HEK293 (cell line): ENCODE measurements at regions not wholly inside any gene's neighbourhood (a gene's known extent, or its start where the extent isn't known, plus 50 kb on each side); places are given as distances from the start of the nearest gene placed in this dataset.
A peak's percentile ranks its signal among the peaks of the same experiment; 100 is the strongest.

Experiments
- CTCF ChIA-PET: fragments of 350-600 bp; formaldehyde crosslinking; extraction: SDS; loops from one replicate; lab custom pipeline; 2021; ENCODE audit warnings: antibody characterized with exemption; lab: Yijun Ruan, JAX
- POLR2A ChIA-PET: fragments of 300-600 bp; formaldehyde crosslinking; extraction: SDS; loops from one replicate; lab custom pipeline; 2020; ENCODE audit warnings: antibody characterized with exemption, inconsistent platforms; lab: Yijun Ruan, JAX
- H3K27ac ChIP-seq: fragments of 200-500 bp; sonication (Bioruptor generic); 2 replicates; pipeline ENCODE4 v1.5.1; 2014; ENCODE audit warnings: low read depth, low read length, control low read depth, inconsistent platforms; ENCODE audit errors: extremely low read depth
- H3K36me3 ChIP-seq, 2 experiments: fragments of 200-500 bp in 1 of 2; sonication (Bioruptor generic) in 1 of 2; 1 replicate in 1 of 2; 2 replicates in 1 of 2; pipeline ENCODE4 v1.5.1; 2014 to 2017; ENCODE audit warnings: inconsistent platforms in 2 of 2, low read length in 2 of 2; ENCODE audit not compliant: control insufficient read depth in 2 of 2, insufficient read depth in 1 of 2
- H3K4me1 ChIP-seq: fragments of 200-500 bp; sonication (Bioruptor generic); 2 replicates; pipeline ENCODE4 v1.5.1; 2014; ENCODE audit warnings: mild to moderate bottlenecking, low read length, inconsistent platforms; ENCODE audit not compliant: control insufficient read depth, insufficient read depth
- H3K4me3 ChIP-seq: 2 replicates; pipeline ENCODE4 v1.5.1; 2011; ENCODE audit warnings: low read depth, mild to moderate bottlenecking, control low read depth, low read length, moderate library complexity
- H3K9me3 ChIP-seq: fragments of 200-500 bp; sonication (Bioruptor generic); 2 replicates; pipeline ENCODE4 v1.5.1; 2014; ENCODE audit warnings: low read depth, low read length, inconsistent platforms; ENCODE audit not compliant: control insufficient read depth, insufficient read depth
- EGR2 ChIP-seq: fragments of 450-650 bp; formaldehyde crosslinking; IDR thresholded peaks from 2 replicates; pipeline ENCODE4 v1.5.1; 2016; ENCODE audit warnings: low read depth, missing biosample characterization, missing genetic modification characterization
- KLF8 ChIP-seq: fragments of 450-650 bp; formaldehyde crosslinking; IDR thresholded peaks from 2 replicates; pipeline ENCODE4 v1.5.1; 2016; ENCODE audit warnings: missing biosample characterization, missing genetic modification characterization
- REPIN1 ChIP-seq: fragments of 450-650 bp; formaldehyde crosslinking; IDR thresholded peaks from 2 replicates; pipeline ENCODE4 v1.5.1; 2017; ENCODE audit warnings: missing biosample characterization, missing genetic modification characterization, low read depth
- ZFHX2 ChIP-seq: fragments of 450-650 bp; formaldehyde crosslinking; conservative IDR thresholded peaks from 2 replicates; pipeline ENCODE4 v1.5.1; 2016; ENCODE audit warnings: missing biosample characterization, missing genetic modification characterization
- ZNF133 ChIP-seq: fragments of 450-650 bp; formaldehyde crosslinking; IDR thresholded peaks from 2 replicates; pipeline ENCODE4 v1.5.1; 2016; ENCODE audit warnings: missing biosample characterization, missing genetic modification characterization
- ZNF223 ChIP-seq: fragments of 450-650 bp; formaldehyde crosslinking; IDR thresholded peaks from 2 replicates; pipeline ENCODE4 v1.5.1; 2016; ENCODE audit warnings: missing biosample characterization, missing genetic modification characterization
- ZNF239 ChIP-seq: fragments of 450-650 bp; formaldehyde crosslinking; IDR thresholded peaks from 2 replicates; pipeline ENCODE4 v1.5.1; 2016; ENCODE audit warnings: missing biosample characterization, missing genetic modification characterization
- ZNF24 ChIP-seq: fragments of 450-650 bp; formaldehyde crosslinking; IDR thresholded peaks from 2 replicates; pipeline ENCODE4 v1.5.1; 2016; ENCODE audit warnings: missing biosample characterization, missing genetic modification characterization
- ZNF341 ChIP-seq: fragments of 450-650 bp; formaldehyde crosslinking; IDR thresholded peaks from 2 replicates; pipeline ENCODE4; 2016; ENCODE audit warnings: low read depth, missing biosample characterization, missing genetic modification characterization
- ZNF600 ChIP-seq: fragments of 450-650 bp; formaldehyde crosslinking; IDR thresholded peaks from 2 replicates; pipeline ENCODE4 v1.5.1; 2016; ENCODE audit warnings: missing biosample characterization, missing genetic modification characterization
- ZNF660 ChIP-seq: fragments of 450-650 bp; IDR thresholded peaks from 2 replicates; pipeline ENCODE4 v1.5.1; 2018; ENCODE audit warnings: missing biosample characterization, mild to moderate bottlenecking, missing genetic modification characterization
- TF ChIP-seq, protein P1 (sequence below): fragments of 450-650 bp; formaldehyde crosslinking; IDR thresholded peaks from 2 replicates; pipeline ENCODE4 v1.5.1; 2016; ENCODE audit warnings: missing biosample characterization, missing genetic modification characterization
- TF ChIP-seq, protein P2 (sequence below): fragments of 450-650 bp; formaldehyde crosslinking; IDR thresholded peaks from 2 replicates; pipeline ENCODE4 v1.5.1; 2016; ENCODE audit warnings: missing biosample characterization, missing genetic modification characterization
- TF ChIP-seq, protein P3 (sequence below): fragments of 450-650 bp; formaldehyde crosslinking; IDR thresholded peaks from 2 replicates; pipeline ENCODE4 v1.5.1; 2016; ENCODE audit warnings: missing biosample characterization, missing genetic modification characterization
- TF ChIP-seq, protein P4 (sequence below): fragments of 450-650 bp; formaldehyde crosslinking; IDR thresholded peaks from 2 replicates; pipeline ENCODE4 v1.5.0; 2017; ENCODE audit warnings: missing biosample characterization, missing genetic modification characterization, borderline replicate concordance

DNA sequence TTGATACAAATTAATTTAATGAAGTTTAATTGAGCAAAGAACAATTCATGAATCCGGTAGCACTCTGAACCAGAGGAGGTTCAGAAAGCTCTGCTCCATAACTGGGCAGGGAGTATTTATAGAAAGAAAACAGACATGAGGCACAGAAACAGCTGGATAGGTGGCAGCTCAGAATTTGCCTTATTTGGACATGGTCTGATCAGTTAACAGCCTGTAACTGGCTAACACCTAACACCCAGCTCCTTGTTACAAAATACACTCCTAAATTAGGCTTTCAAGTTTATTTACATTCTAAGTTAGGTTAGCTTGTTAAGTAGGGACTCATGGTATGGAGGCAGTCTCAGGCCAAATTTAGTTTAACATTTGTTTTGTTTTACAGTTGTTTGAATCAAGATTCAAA is 67.8 kb upstream of the TMCC3 start (continued):
- TF ChIP-seq, protein P1, sequence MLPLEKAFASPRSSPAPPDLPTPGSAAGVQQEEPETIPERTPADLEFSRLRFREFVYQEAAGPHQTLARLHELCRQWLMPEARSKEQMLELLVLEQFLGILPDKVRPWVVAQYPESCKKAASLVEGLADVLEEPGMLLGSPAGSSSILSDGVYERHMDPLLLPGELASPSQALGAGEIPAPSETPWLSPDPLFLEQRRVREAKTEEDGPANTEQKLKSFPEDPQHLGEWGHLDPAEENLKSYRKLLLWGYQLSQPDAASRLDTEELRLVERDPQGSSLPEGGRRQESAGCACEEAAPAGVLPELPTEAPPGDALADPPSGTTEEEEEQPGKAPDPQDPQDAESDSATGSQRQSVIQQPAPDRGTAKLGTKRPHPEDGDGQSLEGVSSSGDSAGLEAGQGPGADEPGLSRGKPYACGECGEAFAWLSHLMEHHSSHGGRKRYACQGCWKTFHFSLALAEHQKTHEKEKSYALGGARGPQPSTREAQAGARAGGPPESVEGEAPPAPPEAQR (tag by site-specific recombination), result no peak

- H3K4me1 ChIP-seq, result no peaks in the 10 kb centered on the region
- H3K9me3 ChIP-seq, result no peaks in the 10 kb centered on the region
- POLR2A ChIA-PET, result no interaction called here
- CTCF ChIA-PET, result interaction anchor here (0.6 kb wide), 1 partner anchor 9 kb away, joined by 3 read pairs; no protein-coding TSS in a partner anchor
- no peaks in the 10 kb centered on the region for H3K36me3 ChIP-seq
- H3K4me3 ChIP-seq, result no peak overlapping the region
- no peak overlapping the region for H3K27ac ChIP-seq
- TF ChIP-seq ZNF133, result no peak
- no peak for TF ChIP-seq ZNF239
- TF ChIP-seq REPIN1 (tag by site-specific recombination), result no peak
- TF ChIP-seq, protein P2, sequence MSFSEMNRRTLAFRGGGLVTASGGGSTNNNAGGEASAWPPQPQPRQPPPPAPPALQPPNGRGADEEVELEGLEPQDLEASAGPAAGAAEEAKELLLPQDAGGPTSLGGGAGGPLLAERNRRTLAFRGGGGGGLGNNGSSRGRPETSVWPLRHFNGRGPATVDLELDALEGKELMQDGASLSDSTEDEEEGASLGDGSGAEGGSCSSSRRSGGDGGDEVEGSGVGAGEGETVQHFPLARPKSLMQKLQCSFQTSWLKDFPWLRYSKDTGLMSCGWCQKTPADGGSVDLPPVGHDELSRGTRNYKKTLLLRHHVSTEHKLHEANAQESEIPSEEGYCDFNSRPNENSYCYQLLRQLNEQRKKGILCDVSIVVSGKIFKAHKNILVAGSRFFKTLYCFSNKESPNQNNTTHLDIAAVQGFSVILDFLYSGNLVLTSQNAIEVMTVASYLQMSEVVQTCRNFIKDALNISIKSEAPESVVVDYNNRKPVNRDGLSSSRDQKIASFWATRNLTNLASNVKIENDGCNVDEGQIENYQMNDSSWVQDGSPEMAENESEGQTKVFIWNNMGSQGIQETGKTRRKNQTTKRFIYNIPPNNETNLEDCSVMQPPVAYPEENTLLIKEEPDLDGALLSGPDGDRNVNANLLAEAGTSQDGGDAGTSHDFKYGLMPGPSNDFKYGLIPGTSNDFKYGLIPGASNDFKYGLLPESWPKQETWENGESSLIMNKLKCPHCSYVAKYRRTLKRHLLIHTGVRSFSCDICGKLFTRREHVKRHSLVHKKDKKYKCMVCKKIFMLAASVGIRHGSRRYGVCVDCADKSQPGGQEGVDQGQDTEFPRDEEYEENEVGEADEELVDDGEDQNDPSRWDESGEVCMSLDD (tag by site-specific recombination), result no peak
- TF ChIP-seq, protein P3, sequence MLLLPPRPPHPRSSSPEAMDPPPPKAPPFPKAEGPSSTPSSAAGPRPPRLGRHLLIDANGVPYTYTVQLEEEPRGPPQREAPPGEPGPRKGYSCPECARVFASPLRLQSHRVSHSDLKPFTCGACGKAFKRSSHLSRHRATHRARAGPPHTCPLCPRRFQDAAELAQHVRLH, result no peak
- TF ChIP-seq ZNF660 (tag by site-specific recombination), result no peak
These were observed 67.3 kb upstream of the TMCC3 start for GRCh38 chr12:94717656-94718055.

DNA sequence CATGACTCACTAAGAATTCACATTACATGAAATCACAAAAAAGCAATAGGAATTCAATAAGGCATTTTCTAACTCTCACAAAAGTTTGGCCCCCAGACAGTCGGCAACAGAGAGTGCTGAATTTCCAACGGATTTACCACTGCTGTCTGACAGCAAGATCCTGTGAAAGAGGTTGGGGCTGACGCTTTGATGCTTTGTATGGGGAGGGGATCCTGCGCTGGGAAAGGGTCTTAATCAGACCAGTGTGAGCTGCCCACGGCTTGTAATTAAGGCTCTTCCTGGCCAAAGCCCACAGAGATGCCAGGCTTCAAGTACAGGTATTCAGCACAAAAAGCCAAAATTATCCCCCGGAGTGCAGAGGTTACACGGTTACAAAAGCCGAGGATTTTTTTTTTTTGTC is 66.8 kb upstream of the TMCC3 start:
- POLR2A ChIA-PET, result no interaction called here
- TF ChIP-seq, protein P4, sequence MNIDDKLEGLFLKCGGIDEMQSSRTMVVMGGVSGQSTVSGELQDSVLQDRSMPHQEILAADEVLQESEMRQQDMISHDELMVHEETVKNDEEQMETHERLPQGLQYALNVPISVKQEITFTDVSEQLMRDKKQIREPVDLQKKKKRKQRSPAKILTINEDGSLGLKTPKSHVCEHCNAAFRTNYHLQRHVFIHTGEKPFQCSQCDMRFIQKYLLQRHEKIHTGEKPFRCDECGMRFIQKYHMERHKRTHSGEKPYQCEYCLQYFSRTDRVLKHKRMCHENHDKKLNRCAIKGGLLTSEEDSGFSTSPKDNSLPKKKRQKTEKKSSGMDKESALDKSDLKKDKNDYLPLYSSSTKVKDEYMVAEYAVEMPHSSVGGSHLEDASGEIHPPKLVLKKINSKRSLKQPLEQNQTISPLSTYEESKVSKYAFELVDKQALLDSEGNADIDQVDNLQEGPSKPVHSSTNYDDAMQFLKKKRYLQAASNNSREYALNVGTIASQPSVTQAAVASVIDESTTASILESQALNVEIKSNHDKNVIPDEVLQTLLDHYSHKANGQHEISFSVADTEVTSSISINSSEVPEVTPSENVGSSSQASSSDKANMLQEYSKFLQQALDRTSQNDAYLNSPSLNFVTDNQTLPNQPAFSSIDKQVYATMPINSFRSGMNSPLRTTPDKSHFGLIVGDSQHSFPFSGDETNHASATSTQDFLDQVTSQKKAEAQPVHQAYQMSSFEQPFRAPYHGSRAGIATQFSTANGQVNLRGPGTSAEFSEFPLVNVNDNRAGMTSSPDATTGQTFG (tag by site-specific recombination), result no peak
- TF ChIP-seq ZNF341 (tag by site-specific recombination), result no peak
- TF ChIP-seq ZNF24, result no peak
- no peak for TF ChIP-seq KLF8 (tag by site-specific recombination)
- no peak for TF ChIP-seq ZNF223
- TF ChIP-seq, all 188 proteins: peak for 0
- Histone ChIP-seq H3K9me3 (no peaks in the 10 kb centered on the region), H3K36me3 (no peaks in the 10 kb centered on the region), H3K27ac (no peak overlapping the region), H3K4me3 (no peak overlapping the region), H3K4me1 (no peaks in the 10 kb centered on the region)
- CTCF ChIA-PET, result interaction anchor here (0.6 kb wide), 1 partner anchor 9 kb away, joined by 3 read pairs; no protein-coding TSS in a partner anchor

GRCh38 chr12:94716339-94716738 is 66.0 kb upstream of the TMCC3 start:
- ChIA-PET CTCF (interaction anchor here (0.6 kb wide), 1 partner anchor 64 kb away, joined by 8 read pairs; no protein-coding TSS in a partner anchor), POLR2A (no interaction called here)
- peak; percentile 86 for TF ChIP-seq EGR2 (tag by site-specific recombination)
- TF ChIP-seq ZFHX2 (tag by site-specific recombination), result peak; percentile 85
- no peak for TF ChIP-seq ZNF600
- Histone ChIP-seq H3K4me3 (no peak overlapping the region), H3K27ac (no peak overlapping the region), H3K4me1 (no peaks in the 10 kb centered on the region), H3K36me3 (no peaks in the 10 kb centered on the region), H3K9me3 (no peaks in the 10 kb centered on the region)
